A204.1 (cell line): ENCODE measurements at regions not wholly inside any gene's neighbourhood (a gene's known extent, or its start where the extent isn't known, plus 50 kb on each side); places are given as distances from the start of the nearest gene placed in this dataset.

ENCODE experiments used
- FAIRE-seq: peaks from 2 replicates; lab custom pipeline; 2012; peaks lifted over from hg19 to GRCh38; lab: Jason Lieb, UNC

GRCh38 chr12:131605304-131605829 is 105.5 kb upstream of the SFSWAP start:
- FAIRE-seq = no peak

- FAIRE-seq = no peak
These were observed 104.5 kb upstream of the SFSWAP start for GRCh38 chr12:131606218-131606901.

GRCh38 chr12:131607658-131608447 is 103.0 kb upstream of the SFSWAP start:
- no peak for FAIRE-seq

- FAIRE-seq = peak; percentile 74
These were observed 101.9 kb upstream of the SFSWAP start for GRCh38 chr12:131608740-131609690.

- no peak for FAIRE-seq
These were observed 101.1 kb upstream of the SFSWAP start for GRCh38 chr12:131609762-131610161.

- FAIRE-seq = no peak
These were observed 100.7 kb upstream of the SFSWAP start for GRCh38 chr12:131610181-131610580.

DNA sequence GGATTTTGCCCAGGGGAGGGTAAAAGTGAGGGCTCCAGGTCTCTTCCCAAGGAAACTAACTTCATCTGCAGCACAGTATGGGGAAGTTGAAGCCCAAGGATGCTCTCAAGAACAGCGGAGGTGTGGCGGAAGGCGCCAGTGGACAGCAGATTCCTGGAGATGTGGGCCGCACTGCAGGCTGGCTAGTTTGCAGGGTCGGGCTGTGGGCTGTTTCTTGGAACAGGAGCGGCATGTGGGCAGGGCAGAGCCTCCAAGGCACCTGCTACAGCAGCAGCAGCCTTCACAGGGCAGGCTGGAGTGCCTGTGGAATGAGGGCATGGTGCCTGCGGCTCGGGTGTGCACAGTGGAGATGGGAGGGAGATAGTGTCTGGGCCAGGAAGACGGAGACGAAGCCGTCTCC is 100.0 kb upstream of the SFSWAP start:
- FAIRE-seq = no peak

DNA sequence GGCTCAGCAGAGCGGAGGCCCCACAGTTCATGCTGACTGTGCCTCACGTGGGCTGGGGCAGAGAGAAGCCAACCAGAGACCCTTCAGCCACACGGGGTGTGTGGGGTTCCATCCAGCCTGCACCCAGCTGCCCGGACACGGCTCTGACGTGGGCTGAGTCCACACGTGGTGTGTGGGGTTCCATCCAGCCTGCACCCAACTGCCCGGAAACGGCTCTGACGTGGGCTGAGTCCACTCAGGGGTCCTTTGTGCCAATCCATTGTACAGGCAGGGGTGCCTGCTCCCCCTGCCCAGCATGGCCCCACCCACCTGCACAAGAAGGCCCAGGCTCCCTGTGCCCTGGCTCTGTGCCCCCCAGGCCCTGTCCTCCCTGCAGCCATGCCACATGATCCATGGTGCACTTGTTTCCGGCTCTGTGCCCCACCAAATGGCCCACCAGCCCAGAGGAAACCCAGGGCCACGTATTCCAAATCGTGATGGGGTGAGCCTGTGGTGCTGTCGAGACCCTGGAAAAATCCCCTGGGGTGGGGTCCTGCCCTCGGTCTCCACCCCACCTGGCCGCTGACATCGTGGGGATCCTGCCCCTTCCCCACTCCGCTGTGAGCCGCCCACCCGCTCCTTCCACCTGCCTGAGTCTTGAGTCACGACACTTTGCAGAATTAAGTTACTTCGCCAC is 99.3 kb upstream of the SFSWAP start:
- no peak for FAIRE-seq

DNA sequence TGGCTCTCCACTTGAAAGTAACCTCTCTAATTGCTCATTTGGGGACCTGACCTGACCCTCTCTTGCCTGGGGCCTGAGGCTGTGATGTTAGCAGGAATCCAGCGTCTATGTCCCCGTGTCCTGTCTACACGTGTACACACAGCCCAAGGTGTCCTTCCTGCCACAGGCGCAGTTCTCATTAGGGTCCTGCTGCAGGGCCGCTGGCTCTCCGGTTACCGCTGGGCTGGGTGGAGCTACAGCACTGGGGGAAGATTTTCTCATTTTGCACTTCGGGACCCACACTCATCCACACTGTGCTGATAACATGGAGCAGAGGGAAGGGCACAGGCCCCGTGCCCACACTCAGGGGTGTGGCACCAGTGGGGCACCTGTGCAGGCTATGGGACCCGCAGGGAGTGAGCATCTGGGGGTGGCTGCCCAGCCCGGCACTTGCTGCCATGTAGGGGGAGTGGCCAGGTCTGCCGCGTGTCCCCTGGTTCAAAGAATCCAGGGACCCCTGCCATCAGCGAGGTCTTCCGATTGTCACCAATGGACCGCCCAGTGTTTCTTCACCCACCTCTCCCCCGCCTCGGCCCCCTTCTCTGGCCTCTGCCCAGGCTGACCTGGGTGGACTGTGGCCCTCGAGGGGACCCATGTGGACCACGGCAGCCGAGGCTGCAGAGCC is 98.7 kb upstream of the SFSWAP start:
- FAIRE-seq = no peak

GRCh38 chr12:131613186-131613585 is 97.7 kb upstream of the SFSWAP start:
- FAIRE-seq = no peak

DNA sequence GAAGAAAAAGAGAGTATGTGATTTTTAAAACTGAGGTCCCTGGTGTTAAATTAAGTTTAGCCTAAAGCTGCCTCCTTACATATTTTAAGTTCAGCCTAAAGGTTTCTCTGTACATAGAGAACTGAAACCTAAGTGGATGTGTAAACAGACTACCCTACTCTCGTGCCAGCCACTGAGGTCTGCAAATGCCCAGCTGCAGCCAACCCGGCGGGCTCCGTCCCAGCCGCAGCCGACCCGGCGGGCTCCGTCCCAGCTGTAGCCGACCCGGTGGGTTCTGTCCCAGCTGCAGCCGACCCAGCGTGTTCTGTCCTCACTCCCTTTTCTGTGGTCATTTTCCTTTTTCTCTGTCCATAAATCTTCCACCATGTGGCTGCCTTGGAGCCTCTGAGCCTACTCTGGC is 97.2 kb upstream of the SFSWAP start:
- no peak for FAIRE-seq

- FAIRE-seq = no peak
These were observed 95.4 kb upstream of the SFSWAP start for GRCh38 chr12:131615326-131616042.

- FAIRE-seq = no peak
These were observed 94.7 kb upstream of the SFSWAP start for GRCh38 chr12:131616043-131616700.

GRCh38 chr12:131616738-131617137 is 94.2 kb upstream of the SFSWAP start:
- FAIRE-seq = no peak

- FAIRE-seq = no peak
These were observed 93.7 kb upstream of the SFSWAP start for GRCh38 chr12:131617179-131617578.

GRCh38 chr12:131617596-131618302 is 93.1 kb upstream of the SFSWAP start:
- FAIRE-seq = no peak

DNA sequence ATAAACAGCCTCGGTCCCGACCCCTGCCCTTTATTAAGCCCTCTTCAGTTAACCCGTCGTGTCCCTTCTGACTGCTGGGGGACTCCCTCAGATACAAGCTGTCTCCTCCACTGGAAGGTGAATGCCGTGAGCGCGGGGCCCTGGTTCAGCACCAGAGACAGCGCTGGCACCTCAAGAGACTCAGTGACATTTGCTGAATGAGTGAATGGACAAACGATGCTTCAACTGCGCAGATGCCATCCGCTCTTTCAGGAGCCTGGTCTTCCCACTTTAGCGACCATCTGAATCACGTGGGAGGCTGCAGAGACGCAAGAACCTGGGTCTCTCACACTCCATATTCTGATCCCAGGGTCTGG is 92.6 kb upstream of the SFSWAP start:
- FAIRE-seq = no peak

- no peak for FAIRE-seq
These were observed 92.2 kb upstream of the SFSWAP start for GRCh38 chr12:131618701-131619100.

GRCh38 chr12:131619106-131619642 is 91.7 kb upstream of the SFSWAP start:
- FAIRE-seq = no peak
